Urothelium cell line (cell line): ENCODE measurements at regions not wholly inside any gene's neighbourhood (a gene's known extent, or its start where the extent isn't known, plus 50 kb on each side); places are given as distances from the start of the nearest gene placed in this dataset.
"Not testable (repeated sequence)": the region's sequence is repeated elsewhere in the genome, so short reads cannot be mapped to it uniquely, and the experiment has no call there.

Source experiments
- DNase-seq: peaks from one replicate; pipeline ENCODE4 v3.0.0; 2011; ENCODE audit warnings: low spot score, mixed read lengths
- FAIRE-seq: peaks from 2 replicates; lab custom pipeline; 2011; peaks lifted over from hg19 to GRCh38; lab: Jason Lieb, UNC

- no peak for FAIRE-seq
- no peak for DNase-seq
Measured at GRCh38 chrX:35382966-35383365, 415.2 kb upstream of the MAGEB16 start.

GRCh38 chrX:35392232-35392631, 405.9 kb upstream of the MAGEB16 start:
- DNase-seq (no peak), FAIRE-seq (no peak)

GRCh38 chrX:35406386-35406785, 391.8 kb upstream of the MAGEB16 start:
- DNase-seq, result no peak
- FAIRE-seq, result no peak

GRCh38 chrX:35416782-35417181, 381.4 kb upstream of the MAGEB16 start:
- FAIRE-seq (no peak), DNase-seq (no peak)

- DNase-seq (no peak), FAIRE-seq (no peak)
Measured at GRCh38 chrX:35432056-35432455, 366.1 kb upstream of the MAGEB16 start.

GRCh38 chrX:35439034-35439660, 359.0 kb upstream of the MAGEB16 start:
- FAIRE-seq, result no peak
- no peak for DNase-seq

- FAIRE-seq (no peak), DNase-seq (no peak)
Measured at GRCh38 chrX:35439692-35440091, 358.4 kb upstream of the MAGEB16 start.

- FAIRE-seq, result no peak
Measured at GRCh38 chrX:35442421-35442820, 355.7 kb upstream of the MAGEB16 start.

GRCh38 chrX:35443091-35443582, 355.0 kb upstream of the MAGEB16 start:
- not testable (repeated sequence) for DNase-seq, FAIRE-seq

More at GRCh38 chrX:35442421-35442820, 355.7 kb upstream of the MAGEB16 start:
- DNase-seq, result no peak

GRCh38 chrX:35444671-35445355, 353.3 kb upstream of the MAGEB16 start:
- FAIRE-seq, result no peak
- no peak for DNase-seq

GRCh38 chrX:35445912-35446311, 352.2 kb upstream of the MAGEB16 start:
- FAIRE-seq (no peak), DNase-seq (no peak)

- FAIRE-seq (no peak), DNase-seq (no peak)
Measured at GRCh38 chrX:35456891-35457290, 341.3 kb upstream of the MAGEB16 start.

GRCh38 chrX:35458142-35458541, 340.0 kb upstream of the MAGEB16 start:
- FAIRE-seq (no peak), DNase-seq (no peak)

GRCh38 chrX:35461164-35461563, 337.0 kb upstream of the MAGEB16 start:
- FAIRE-seq, result no peak
- no peak for DNase-seq

GRCh38 chrX:35496671-35497070, 301.5 kb upstream of the MAGEB16 start:
- FAIRE-seq, DNase-seq: not testable (repeated sequence)

- not testable (repeated sequence) for DNase-seq, FAIRE-seq
Measured at GRCh38 chrX:35497453-35497852, 300.7 kb upstream of the MAGEB16 start.

GRCh38 chrX:35499071-35499862, 298.9 kb upstream of the MAGEB16 start:
- no peak for FAIRE-seq

GRCh38 chrX:35507701-35508100, 290.4 kb upstream of the MAGEB16 start:
- no peak for DNase-seq
- no peak for FAIRE-seq

More at GRCh38 chrX:35499071-35499862, 298.9 kb upstream of the MAGEB16 start:
- DNase-seq, result no peak

GRCh38 chrX:35548003-35548402, 250.1 kb upstream of the MAGEB16 start:
- DNase-seq, FAIRE-seq: not testable (repeated sequence)

GRCh38 chrX:35557916-35558315, 240.2 kb upstream of the MAGEB16 start:
- no peak for FAIRE-seq
- no peak for DNase-seq

- no peak for DNase-seq
- FAIRE-seq, result no peak
Measured at GRCh38 chrX:35561985-35562384, 236.2 kb upstream of the MAGEB16 start.
